ENCODE measurements at regions not wholly inside any gene's neighbourhood (a gene's known extent, or its start where the extent isn't known, plus 50 kb on each side); places are given as distances from the start of the nearest gene placed in this dataset.
A peak's percentile ranks its signal among the peaks of the same experiment; 100 is the strongest.

DNA sequence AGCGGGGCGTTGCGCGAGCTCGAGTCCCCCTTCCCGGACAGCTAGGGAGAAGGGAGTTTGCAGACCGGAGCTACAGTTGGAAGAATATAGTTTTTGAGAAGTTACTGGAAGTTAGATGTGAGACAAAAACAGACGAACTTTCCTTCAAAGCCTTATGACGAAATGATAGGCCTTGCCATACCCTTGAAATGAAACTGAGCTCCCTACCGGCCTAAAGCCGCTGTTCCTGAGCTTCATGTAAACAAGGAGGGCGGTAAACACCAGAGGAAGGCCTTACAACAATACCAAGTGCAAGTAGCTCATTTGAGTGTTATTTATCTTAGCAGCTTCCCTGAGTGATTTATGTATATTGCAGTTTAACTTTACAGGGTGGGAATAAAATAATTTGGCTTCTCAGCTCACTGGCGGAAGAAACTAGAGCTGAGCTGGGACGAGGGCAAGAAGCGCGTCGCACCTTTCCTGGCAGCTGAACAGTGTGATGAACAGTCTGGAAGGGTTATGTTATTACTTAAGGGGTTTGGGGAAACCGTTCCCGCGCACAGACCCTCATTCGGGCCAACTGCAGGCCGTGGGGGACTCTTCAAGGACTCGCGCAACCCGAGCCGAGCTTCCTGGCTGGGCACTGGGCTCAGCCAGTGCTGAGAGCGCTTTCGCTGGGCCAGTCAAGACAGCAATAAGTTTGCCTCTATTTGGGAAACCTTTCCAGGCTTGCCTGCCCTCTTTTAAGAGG is 111.2 kb downstream of the KCNRG start:
- CTCF ChIA-PET = no interaction called here
- Histone ChIP-seq H3K27ac (ENCODE audit: low read depth, low read length, poor library complexity, severe bottlenecking) (peak overlapping the region; percentile 99), H3K4me3 (ENCODE audit: low read depth, low read length, poor library complexity, severe bottlenecking) (peak overlapping the region; percentile 91), H3K36me3 (ENCODE audit: insufficient read depth, low read length, poor library complexity, severe bottlenecking) (no peaks in the 10 kb centered on the region), H3K9me3 (ENCODE audit: low read depth, low read length, poor library complexity, severe bottlenecking) (no peaks in the 10 kb centered on the region), H3K27me3 (replicated peaks; ENCODE audit: insufficient read depth, low read depth, low read length, poor library complexity) (no peaks in the 10 kb centered on the region), H3K4me1 (ENCODE audit: insufficient read depth, low read length, poor library complexity, severe bottlenecking) (peaks cover 34% of the 10 kb centered on the region)
- TSS peak; percentile 68 for BruUV-seq (replicated peaks)
- DNase-seq (ENCODE audit: low spot score) = peak; percentile 59
- no peak for TF ChIP-seq EZH2 (IDR thresholded peaks at IDR 0.05; ENCODE audit: borderline replicate concordance, low read depth, low read length, poor library complexity, severe bottlenecking)
- TF ChIP-seq, protein P1, sequence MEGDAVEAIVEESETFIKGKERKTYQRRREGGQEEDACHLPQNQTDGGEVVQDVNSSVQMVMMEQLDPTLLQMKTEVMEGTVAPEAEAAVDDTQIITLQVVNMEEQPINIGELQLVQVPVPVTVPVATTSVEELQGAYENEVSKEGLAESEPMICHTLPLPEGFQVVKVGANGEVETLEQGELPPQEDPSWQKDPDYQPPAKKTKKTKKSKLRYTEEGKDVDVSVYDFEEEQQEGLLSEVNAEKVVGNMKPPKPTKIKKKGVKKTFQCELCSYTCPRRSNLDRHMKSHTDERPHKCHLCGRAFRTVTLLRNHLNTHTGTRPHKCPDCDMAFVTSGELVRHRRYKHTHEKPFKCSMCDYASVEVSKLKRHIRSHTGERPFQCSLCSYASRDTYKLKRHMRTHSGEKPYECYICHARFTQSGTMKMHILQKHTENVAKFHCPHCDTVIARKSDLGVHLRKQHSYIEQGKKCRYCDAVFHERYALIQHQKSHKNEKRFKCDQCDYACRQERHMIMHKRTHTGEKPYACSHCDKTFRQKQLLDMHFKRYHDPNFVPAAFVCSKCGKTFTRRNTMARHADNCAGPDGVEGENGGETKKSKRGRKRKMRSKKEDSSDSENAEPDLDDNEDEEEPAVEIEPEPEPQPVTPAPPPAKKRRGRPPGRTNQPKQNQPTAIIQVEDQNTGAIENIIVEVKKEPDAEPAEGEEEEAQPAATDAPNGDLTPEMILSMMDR (conservative IDR thresholded peaks at IDR 0.05; ENCODE audit: low read depth, low read length) = no peak
- intact Hi-C loops (cut with micrococcal nuclease; ENCODE audit: unreplicated experiment) = no loop called here
- POLR2A ChIA-PET (ENCODE audit: low non-redundant PET) = interaction anchor here (0.6 to 0.7 kb wide), 2 partner anchors 674 to 1495 kb away, joined by 3 read pairs; no protein-coding TSS in a partner anchor

DNA sequence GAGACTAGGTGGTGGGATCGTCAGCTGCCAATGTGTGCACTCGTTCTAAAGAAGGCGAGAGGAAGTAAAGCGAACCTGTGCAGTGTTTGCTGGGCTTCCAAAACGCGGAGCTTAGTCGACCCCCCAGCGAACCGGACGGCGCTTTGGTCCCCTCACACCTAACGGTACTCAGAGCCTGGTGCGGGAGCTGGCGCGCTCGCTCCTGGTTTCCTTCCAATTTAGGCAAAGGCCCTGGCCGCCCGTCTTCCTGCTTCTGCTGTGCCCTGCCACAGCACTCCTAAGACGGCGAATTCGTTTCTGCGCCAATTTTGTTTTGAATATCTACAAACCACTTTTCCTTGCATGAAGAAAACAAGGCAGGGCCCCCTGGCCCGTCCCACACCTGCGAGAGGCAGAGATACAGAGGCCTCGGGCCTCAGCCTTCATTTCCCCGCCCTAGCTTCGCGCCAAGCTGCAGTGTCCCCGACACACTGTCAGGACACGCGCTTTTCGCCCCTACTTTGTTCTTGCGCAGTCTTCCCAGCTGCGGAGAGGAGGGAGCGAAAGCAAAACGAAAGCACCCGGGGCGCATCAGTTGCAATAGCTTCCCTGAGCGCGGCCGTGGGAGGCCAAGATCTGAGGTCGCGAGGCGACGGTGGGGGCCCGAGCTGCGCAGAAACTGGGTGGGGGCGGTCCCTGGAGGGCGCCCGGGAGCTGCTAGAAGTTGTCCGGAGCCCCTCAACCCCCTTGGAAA is 111.9 kb downstream of the KCNRG start:
- TF ChIP-seq EZH2 (IDR thresholded peaks at IDR 0.05; ENCODE audit: borderline replicate concordance, low read depth, low read length, poor library complexity, severe bottlenecking) = no peak
- TF ChIP-seq, protein P1 (conservative IDR thresholded peaks at IDR 0.05; ENCODE audit: low read depth, low read length) = no peak
- Histone ChIP-seq H3K4me3 (ENCODE audit: low read depth, low read length, poor library complexity, severe bottlenecking) (no peak overlapping the region), H3K36me3 (ENCODE audit: insufficient read depth, low read length, poor library complexity, severe bottlenecking) (no peaks in the 10 kb centered on the region), H3K9me3 (ENCODE audit: low read depth, low read length, poor library complexity, severe bottlenecking) (no peaks in the 10 kb centered on the region), H3K27ac (ENCODE audit: low read depth, low read length, poor library complexity, severe bottlenecking) (peak overlapping the region; percentile 99), H3K27me3 (replicated peaks; ENCODE audit: insufficient read depth, low read depth, low read length, poor library complexity) (no peaks in the 10 kb centered on the region), H3K4me1 (ENCODE audit: insufficient read depth, low read length, poor library complexity, severe bottlenecking) (peaks cover 27% of the 10 kb centered on the region)
- intact Hi-C loops (cut with micrococcal nuclease; ENCODE audit: unreplicated experiment) = no loop called here
- CTCF ChIA-PET = interaction anchor here (0.6 kb wide), 1 partner anchor 29 kb away, joined by 3 read pairs; no protein-coding TSS in a partner anchor
- BruUV-seq (replicated peaks) = no TSS peak
- POLR2A ChIA-PET (ENCODE audit: low non-redundant PET) = no interaction called here
- no peak for DNase-seq (ENCODE audit: low spot score)

DNA sequence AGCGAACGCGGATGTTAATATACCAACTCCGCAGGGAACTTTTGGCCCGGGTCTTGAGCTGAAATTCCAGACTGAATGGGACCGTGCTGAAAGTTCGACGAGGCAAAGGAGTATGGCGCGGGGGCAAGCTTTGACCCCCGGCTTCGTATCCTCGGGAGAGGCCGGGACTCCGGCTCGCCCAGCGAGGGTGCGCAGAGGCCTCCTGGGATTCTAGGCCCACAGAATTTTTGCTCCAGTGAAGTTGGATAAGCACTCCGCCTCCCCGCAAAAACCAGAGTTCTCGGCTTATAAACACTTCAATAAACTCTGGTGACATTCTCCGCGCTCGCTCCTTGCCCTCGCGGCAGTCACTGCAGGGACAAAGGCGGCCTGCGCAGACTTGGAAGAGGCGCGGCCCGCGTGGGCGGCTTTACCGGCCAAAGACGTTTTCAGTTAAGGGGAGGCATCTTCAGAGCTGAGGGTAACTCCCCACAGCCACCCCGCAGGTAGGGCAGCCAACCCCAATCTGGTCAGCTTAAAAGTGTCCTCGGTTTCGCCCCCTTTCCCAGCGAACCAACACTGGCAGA is 112.6 kb downstream of the KCNRG start:
- H3K36me3 ChIP-seq (ENCODE audit: insufficient read depth, low read length, poor library complexity, severe bottlenecking) = no peaks in the 10 kb centered on the region
- no peak for DNase-seq (ENCODE audit: low spot score)
- H3K9me3 ChIP-seq (ENCODE audit: low read depth, low read length, poor library complexity, severe bottlenecking) = no peaks in the 10 kb centered on the region
- peaks cover 20% of the 10 kb centered on the region for H3K4me1 ChIP-seq (ENCODE audit: insufficient read depth, low read length, poor library complexity, severe bottlenecking)
- no peak for TF ChIP-seq EZH2 (IDR thresholded peaks at IDR 0.05; ENCODE audit: borderline replicate concordance, low read depth, low read length, poor library complexity, severe bottlenecking)
- TF ChIP-seq, protein P1 (conservative IDR thresholded peaks at IDR 0.05; ENCODE audit: low read depth, low read length) = no peak
- H3K27ac ChIP-seq (ENCODE audit: low read depth, low read length, poor library complexity, severe bottlenecking) = no peak overlapping the region
- CTCF ChIA-PET = interaction anchor here (0.6 kb wide), 1 partner anchor 28 kb away, joined by 3 read pairs; no protein-coding TSS in a partner anchor
- intact Hi-C loops (cut with micrococcal nuclease; ENCODE audit: unreplicated experiment) = no loop called here
- H3K27me3 ChIP-seq (replicated peaks; ENCODE audit: insufficient read depth, low read depth, low read length, poor library complexity) = no peaks in the 10 kb centered on the region
- POLR2A ChIA-PET (ENCODE audit: low non-redundant PET) = no interaction called here
- no peak overlapping the region for H3K4me3 ChIP-seq (ENCODE audit: low read depth, low read length, poor library complexity, severe bottlenecking)
- no TSS peak for BruUV-seq (replicated peaks)
